Esophagus squamous epithelium (tissue), 5 donors: ENCODE measurements at regions not wholly inside any gene's neighbourhood (a gene's known extent, or its start where the extent isn't known, plus 50 kb on each side); places are given as distances from the start of the nearest gene placed in this dataset.

Experiments used
- DNase-seq: peaks from one replicate; lab custom pipeline; 2025; lab: John Stamatoyannopoulos, UW
- H3K27ac ChIP-seq, 4 donors: fragments of 200-600 bp; sonication (generic); one replicate each; pipeline ENCODE4 v1.5.1; 2016 to 2019; ENCODE audit warnings: mild to moderate bottlenecking in 1 of 4
- H3K27me3 ChIP-seq, 4 donors: fragments of 200-600 bp; sonication (generic); 1 replicate in 3 of 4; 2 replicates in 1 of 4; pipeline versions ENCODE4 v1.5.1 to v1.6.0; 2017 to 2021; ENCODE audit warnings: antibody characterized with exemption in 1 of 4
- H3K36me3 ChIP-seq, 3 donors: fragments of 200-600 bp; sonication (generic); one replicate each; pipeline ENCODE4 v1.5.1; 2016 to 2019
- H3K4me1 ChIP-seq, 3 donors: fragments of 200-600 bp; sonication (generic); one replicate each; pipeline ENCODE4 v1.5.1; 2017 to 2019
- H3K4me3 ChIP-seq, 4 donors: fragments of 200-600 bp; sonication (generic); 1 replicate in 3 of 4; 2 replicates in 1 of 4; pipeline ENCODE4 v1.5.1; 2016 to 2019; ENCODE audit warnings: mild to moderate bottlenecking in 2 of 4, moderate library complexity in 1 of 4
- H3K9me3 ChIP-seq, 3 donors: fragments of 200-600 bp; sonication (generic); one replicate each; pipeline ENCODE4 v1.5.1; 2016 to 2019
- CTCF ChIP-seq, 6 experiments: fragments of 450-650 bp in 4 of 6; fragments of 200-600 bp in 2 of 6; sonication (generic) in 2 of 6; IDR thresholded peaks; one replicate each; pipeline ENCODE4 v1.5.1; 2016 to 2019; ENCODE audit warnings: antibody characterized with exemption in 6 of 6, mild to moderate bottlenecking in 4 of 6, moderate library complexity in 4 of 6
- POLR2A ChIP-seq, 4 donors: fragments of 450-650 bp; IDR thresholded peaks; one replicate each; pipeline ENCODE4 v1.6.1; 2017; ENCODE audit warnings: antibody characterized with exemption in 4 of 4, mild to moderate bottlenecking in 4 of 4, moderate library complexity in 3 of 4
- WGBS, 2 donors: methylation state at CpG; one replicate each; pipeline ENCODE4 v1.1.5; 2018; 5-methylcytosine and 5-hydroxymethylcytosine counted together
- intact Hi-C: fragments of 100-400 bp; cut with DNase I; formaldehyde crosslinking; loops from one replicate; pipeline ENCODE4 v1.15.0; 2022
- donor health status: DM: yes; HTN: yes; CAD: no.

- 73 to 79% methylated on average over 3 of the region's 3 CpGs for WGBS, 2 donors
- Histone ChIP-seq H3K27me3 (no peaks in the 10 kb centered on the region), H3K9me3 (no peaks in the 10 kb centered on the region), H3K4me3 (no peak overlapping the region), H3K4me1 (no peaks in the 10 kb centered on the region), H3K36me3 (no peaks in the 10 kb centered on the region), H3K27ac (no peak overlapping the region)
- intact Hi-C loops: no loop called here
- TF ChIP-seq CTCF (IDR thresholded peaks at IDR 0.05): no peak
- TF ChIP-seq POLR2A (IDR thresholded peaks at IDR 0.05): no peak
- no peak for DNase-seq
Observed at GRCh38 chr2:136259551-136259950, 141.6 kb upstream of the CXCR4 start.

- TF ChIP-seq CTCF (IDR thresholded peaks at IDR 0.05) (no peak), POLR2A (IDR thresholded peaks at IDR 0.05) (no peak)
- no peak overlapping the region for H3K4me3 ChIP-seq
- no peaks in the 10 kb centered on the region for H3K4me1 ChIP-seq
- WGBS, 2 donors: 63 to 75% methylated on average over 1 of the region's 1 CpG
- no peak overlapping the region for H3K27ac ChIP-seq
- no peaks in the 10 kb centered on the region for H3K9me3 ChIP-seq
- H3K27me3 ChIP-seq: no peaks in the 10 kb centered on the region
- intact Hi-C loops: no loop called here
- no peaks in the 10 kb centered on the region for H3K36me3 ChIP-seq
- no peak for DNase-seq
Observed at GRCh38 chr2:136257893-136258292, 139.9 kb upstream of the CXCR4 start.

- no peak overlapping the region for H3K27ac ChIP-seq
Observed at GRCh38 chr2:136255648-136256461, 137.9 kb upstream of the CXCR4 start.

GRCh38 chr2:136255127-136255526, 137.2 kb upstream of the CXCR4 start:
- H3K27ac ChIP-seq: no peak overlapping the region
- no peaks in the 10 kb centered on the region for H3K9me3 ChIP-seq
- H3K4me1 ChIP-seq: peaks cover 0 to 3% (median 0%) of the 10 kb centered on the region in 3 donors
- 85 to 87% methylated on average over 3 of the region's 3 CpGs for whole genome bisulfite sequencing, 2 donors
- intact Hi-C loops: no loop called here
- no peak for DNase-seq
- no peaks in the 10 kb centered on the region for H3K27me3 ChIP-seq
- no peak for TF ChIP-seq CTCF (IDR thresholded peaks at IDR 0.05)
- TF ChIP-seq POLR2A (IDR thresholded peaks at IDR 0.05): no peak
- no peak overlapping the region for H3K4me3 ChIP-seq
- no peaks in the 10 kb centered on the region for H3K36me3 ChIP-seq

More at GRCh38 chr2:136255648-136256461, 137.9 kb upstream of the CXCR4 start:
- intact Hi-C loops: no loop called here
- Histone ChIP-seq H3K36me3 (no peaks in the 10 kb centered on the region), H3K27me3 (no peaks in the 10 kb centered on the region), H3K9me3 (no peaks in the 10 kb centered on the region), H3K4me3 (no peak overlapping the region), H3K4me1 (peaks cover 0 to 3% (median 0%) of the 10 kb centered on the region in 3 donors)
- no peak for DNase-seq
- no peak for TF ChIP-seq CTCF (IDR thresholded peaks at IDR 0.05)
- TF ChIP-seq POLR2A (IDR thresholded peaks at IDR 0.05): no peak
- 57 to 70% methylated on average over 9 of the region's 9 CpGs for WGBS, 2 donors

GRCh38 chr2:136254681-136255080, 136.7 kb upstream of the CXCR4 start:
- intact Hi-C loops: no loop called here
- no peak for DNase-seq
- Histone ChIP-seq H3K4me1 (peaks cover 0 to 3% (median 0%) of the 10 kb centered on the region in 3 donors), H3K27ac (no peak overlapping the region), H3K9me3 (no peaks in the 10 kb centered on the region), H3K27me3 (no peaks in the 10 kb centered on the region), H3K4me3 (no peak overlapping the region), H3K36me3 (no peaks in the 10 kb centered on the region)
- no peak for TF ChIP-seq POLR2A (IDR thresholded peaks at IDR 0.05)
- 42 to 52% methylated on average over 2 to 3 of the region's 3 CpGs for WGBS, 2 donors
